RWPE1 (cell line): ENCODE measurements at regions not wholly inside any gene's neighbourhood (a gene's known extent, or its start where the extent isn't known, plus 50 kb on each side); places are given as distances from the start of the nearest gene placed in this dataset.

Experiments used
- CTCF ChIA-PET: fragments of 350-600 bp; sonication (Branson Sonifier 250); formaldehyde crosslinking; extraction: SDS; loops from one replicate; lab custom pipeline; 2021; lab: Yijun Ruan, JAX
- POLR2A ChIA-PET: fragments of 400-600 bp; formaldehyde crosslinking; extraction: SDS; loops from one replicate; lab custom pipeline; 2020; ENCODE audit warnings: antibody characterized with exemption; ENCODE audit not compliant: low non-redundant PET; lab: Yijun Ruan, JAX
- DNase-seq: peaks from one replicate; pipeline ENCODE4 v3.0.0; 2012; ENCODE audit warnings: low spot score
- H3K27ac ChIP-seq: fragments of 450-650 bp; 2 replicates; pipeline ENCODE4 v1.5.1; 2017
- CTCF ChIP-seq: fragments of 450-650 bp; conservative IDR thresholded peaks from 2 replicates; pipeline ENCODE4 v1.5.1; 2017; ENCODE audit warnings: low read depth, mild to moderate bottlenecking

GRCh38 chr9:99389087-99390033, 167.3 kb downstream of the SEC61B start:
- POLR2A ChIA-PET, result no interaction called here
- TF ChIP-seq CTCF, result no peak
- CTCF ChIA-PET, result interaction anchor here (0.6 kb wide), 1 partner anchor 86 kb away, joined by 3 read pairs; no protein-coding TSS in a partner anchor
- peak; percentile 94 for DNase-seq
- H3K27ac ChIP-seq, result peak overlapping the region; percentile 44

GRCh38 chr9:99391937-99392594, 170.0 kb downstream of the SEC61B start:
- DNase-seq, result no peak
- no peak for TF ChIP-seq CTCF
- POLR2A ChIA-PET, result no interaction called here
- CTCF ChIA-PET, result interaction anchor here (0.5 to 0.6 kb wide), 2 partner anchors 167 to 897 kb away, joined by 3 to 4 read pairs; no protein-coding TSS in a partner anchor
- no peak overlapping the region for H3K27ac ChIP-seq

GRCh38 chr9:99392986-99393385, 170.9 kb downstream of the SEC61B start:
- DNase-seq, result no peak
- CTCF ChIA-PET, result no interaction called here
- POLR2A ChIA-PET, result no interaction called here

GRCh38 chr9:99393993-99394392, 171.9 kb downstream of the SEC61B start:
- CTCF ChIA-PET, result interaction anchor here (0.7 kb wide), 1 partner anchor 136 kb away, joined by 5 read pairs; no protein-coding TSS in a partner anchor
- DNase-seq, result no peak

More at GRCh38 chr9:99392986-99393385, 170.9 kb downstream of the SEC61B start:
- H3K27ac ChIP-seq, result no peak overlapping the region
- no peak for TF ChIP-seq CTCF

GRCh38 chr9:99398241-99398640, 176.2 kb downstream of the SEC61B start:
- DNase-seq, result no peak
- no peak for TF ChIP-seq CTCF
- CTCF ChIA-PET, result no interaction called here
- POLR2A ChIA-PET, result no interaction called here
- H3K27ac ChIP-seq, result no peak overlapping the region

More at GRCh38 chr9:99393993-99394392, 171.9 kb downstream of the SEC61B start:
- H3K27ac ChIP-seq, result no peak overlapping the region
- POLR2A ChIA-PET, result no interaction called here
- TF ChIP-seq CTCF, result no peak

GRCh38 chr9:99399474-99399873, 177.4 kb downstream of the SEC61B start:
- ChIA-PET CTCF (no interaction called here), POLR2A (no interaction called here)
- no peak for TF ChIP-seq CTCF
- no peak overlapping the region for H3K27ac ChIP-seq
- no peak for DNase-seq
